ENCODE measurements at regions not wholly inside any gene's neighbourhood (a gene's known extent, or its start where the extent isn't known, plus 50 kb on each side); places are given as distances from the start of the nearest gene placed in this dataset.
"Not testable (repeated sequence)": the region's sequence is repeated elsewhere in the genome, so short reads cannot be mapped to it uniquely, and the experiment has no call there.

GRCh38 chrX:13480780-13481179, 88.6 kb upstream of the EGFL6 start:
- H3K27ac ChIP-seq (ENCODE audit: control insufficient read depth, insufficient read depth); H3K9me3 ChIP-seq (replicated peaks; ENCODE audit: control insufficient read depth, insufficient read depth, low read length); H3K79me2 ChIP-seq (ENCODE audit: control insufficient read depth, insufficient read depth, low read length); DNase-seq (ENCODE audit: low read depth, low spot score); POLR2A ChIA-PET; H2AFZ ChIP-seq (ENCODE audit: control insufficient read depth, low read depth, low read length); H3K4me3 ChIP-seq; H3K4me1 ChIP-seq (ENCODE audit: control insufficient read depth, insufficient read depth, low read length); H3K27me3 ChIP-seq (replicated peaks in 1 of 2; ENCODE audit: control insufficient read depth in 2 of 2, insufficient read depth in 2 of 2, low read length in 1 of 2); intact Hi-C loops (cut with micrococcal nuclease; ENCODE audit: unreplicated experiment); ATAC-seq; H3K36me3 ChIP-seq (ENCODE audit: control insufficient read depth in 2 of 2, insufficient read depth in 2 of 2, low read length in 1 of 2); BruUV-seq (replicated peaks); H3K4me2 ChIP-seq (ENCODE audit: control insufficient read depth, insufficient read depth); FAIRE-seq; H3K9ac ChIP-seq (ENCODE audit: control insufficient read depth, insufficient read depth, low read length); RAD21 ChIA-PET (ENCODE audit: unreplicated experiment); H4K20me1 ChIP-seq (ENCODE audit: control insufficient read depth, insufficient read depth): not testable (repeated sequence)
- ChIA-PET CTCF (interaction anchor here (0.6 kb wide), 1 partner anchor 907 kb away, joined by 3 read pairs; no protein-coding TSS in a partner anchor), SMC1A (ENCODE audit: uncharacterized antibody, unreplicated experiment) (interaction anchor here (1.1 kb wide), 1 partner anchor 127 kb away, joined by 3 read pairs; no protein-coding TSS in a partner anchor)
- 20% methylated on average over 1 of the region's 2 CpGs for WGBS (ENCODE audit: insufficient coverage, insufficient replicate concordance, low lambda C conversion rate, missing lambda C conversion rate)
- in situ Hi-C loops (cut with MboI) = loop anchor here (10.0 kb wide), 2 partner anchors 226 to 666 kb away; no protein-coding TSS in a partner anchor

- ATAC-seq = no peak
- no TSS peak for BruUV-seq (replicated peaks)
- H3K4me1 ChIP-seq (ENCODE audit: control insufficient read depth, insufficient read depth, low read length) = no peaks in the 10 kb centered on the region
- no peaks in the 10 kb centered on the region for H3K27me3 ChIP-seq (replicated peaks in 1 of 2; ENCODE audit: control insufficient read depth in 2 of 2, insufficient read depth in 2 of 2, low read length in 1 of 2)
- POLR2A ChIA-PET = no interaction called here
- H3K27ac ChIP-seq (ENCODE audit: control insufficient read depth, insufficient read depth) = no peak overlapping the region
- no peaks in the 10 kb centered on the region for H4K20me1 ChIP-seq (ENCODE audit: control insufficient read depth, insufficient read depth)
- TF ChIP-seq EP300 (IDR thresholded peaks at IDR 0.05; ENCODE audit: borderline replicate concordance in 1 of 2, control insufficient read depth in 1 of 2, low read depth in 2 of 2, low read length in 2 of 2) = no peak
- no peak for TF ChIP-seq NFIC (IDR thresholded peaks at IDR 0.05; ENCODE audit: low read depth, low read length)
- no peak for TF ChIP-seq IKZF2 (IDR thresholded peaks at IDR 0.05)
- no peak for TF ChIP-seq SMC3 (IDR thresholded peaks at IDR 0.05; ENCODE audit: borderline replicate concordance, low read length)
- no peak for TF ChIP-seq CBFB (IDR thresholded peaks at IDR 0.05; ENCODE audit: low read depth)
- TF ChIP-seq SUZ12 (IDR thresholded peaks at IDR 0.05; ENCODE audit: unreplicated experiment) = no peak
- no peak for TF ChIP-seq SPI1 (IDR thresholded peaks at IDR 0.05; ENCODE audit: borderline replicate concordance, insufficient read depth, low read depth, low read length)
- TF ChIP-seq MTA3 (IDR thresholded peaks at IDR 0.05; ENCODE audit: borderline replicate concordance, low read length) = no peak
- no peak for TF ChIP-seq MYC (IDR thresholded peaks at IDR 0.05; ENCODE audit: insufficient read depth, insufficient read length, insufficient replicate concordance, low read length, severe bottlenecking)
- TF ChIP-seq ZNF217 (IDR thresholded peaks at IDR 0.05) = no peak
- no peak for TF ChIP-seq SUPT20H (IDR thresholded peaks at IDR 0.05; ENCODE audit: borderline replicate concordance, control insufficient read depth, low read depth, low read length)
- no peak for TF ChIP-seq NFXL1 (IDR thresholded peaks at IDR 0.05; ENCODE audit: borderline replicate concordance)
- WGBS (ENCODE audit: insufficient coverage, insufficient replicate concordance, low lambda C conversion rate, missing lambda C conversion rate) = 81% methylated on average over 2 of the region's 2 CpGs
- no peak overlapping the region for H3K9ac ChIP-seq (ENCODE audit: control insufficient read depth, insufficient read depth, low read length)
- no peaks in the 10 kb centered on the region for H3K9me3 ChIP-seq (replicated peaks; ENCODE audit: control insufficient read depth, insufficient read depth, low read length)
- SMC1A ChIA-PET (ENCODE audit: uncharacterized antibody, unreplicated experiment) = interaction anchor here (9.7 kb wide), 1 partner anchor 10 kb away, joined by 89 read pairs; no protein-coding TSS in a partner anchor
- no peak overlapping the region for H3K4me2 ChIP-seq (ENCODE audit: control insufficient read depth, insufficient read depth)
- H3K4me3 ChIP-seq = no peak overlapping the region
- in situ Hi-C loops (cut with MboI) (loop anchor here (5.0 kb wide), 2 partner anchors 387 to 532 kb away; no protein-coding TSS in a partner anchor), intact Hi-C loops (cut with micrococcal nuclease; ENCODE audit: unreplicated experiment) (no loop called here)
- CTCF ChIA-PET = no interaction called here
- no peaks in the 10 kb centered on the region for H3K79me2 ChIP-seq (ENCODE audit: control insufficient read depth, insufficient read depth, low read length)
- RAD21 ChIA-PET (ENCODE audit: unreplicated experiment) = no interaction called here
- FAIRE-seq = no peak
- no peak for DNase-seq (ENCODE audit: low read depth, low spot score)
- no peaks in the 10 kb centered on the region for H3K36me3 ChIP-seq (ENCODE audit: control insufficient read depth in 2 of 2, insufficient read depth in 2 of 2, low read length in 1 of 2)
- no peak overlapping the region for H2AFZ ChIP-seq (ENCODE audit: control insufficient read depth, low read depth, low read length)
Observed at GRCh38 chrX:13479452-13479813, 90.0 kb upstream of the EGFL6 start.
